Medulla oblongata (tissue), 1 donor: ENCODE measurements at regions not wholly inside any gene's neighbourhood (a gene's known extent, or its start where the extent isn't known, plus 50 kb on each side); places are given as distances from the start of the nearest gene placed in this dataset.
"Not testable (repeated sequence)": the region's sequence is repeated elsewhere in the genome, so short reads cannot be mapped to it uniquely, and the experiment has no call there.

Experiments used
- DNase-seq: peaks from one replicate; pipeline ENCODE4 v3.0.0-alpha.2; 2015; ENCODE audit errors: extremely low spot score

GRCh38 chr5:1987471-1987870 lies 104.7 kb upstream of the IRX4 start:
- no peak for DNase-seq

- DNase-seq, result no peak
Observed at GRCh38 chr5:1985781-1986180, 103.1 kb upstream of the IRX4 start.

GRCh38 chr5:1983919-1984695 lies 101.4 kb upstream of the IRX4 start:
- no peak for DNase-seq

- DNase-seq, result no peak
Observed at GRCh38 chr5:1983401-1983800, 100.7 kb upstream of the IRX4 start.

- DNase-seq, result not testable (repeated sequence)
Observed at GRCh38 chr5:1982561-1982960, 99.8 kb upstream of the IRX4 start.

- DNase-seq, result no peak
Observed at GRCh38 chr5:1975898-1976765, 93.4 kb upstream of the IRX4 start.

- no peak for DNase-seq
Observed at GRCh38 chr5:1975406-1975715, 92.6 kb upstream of the IRX4 start.

- no peak for DNase-seq
Observed at GRCh38 chr5:1974501-1975405, 92.0 kb upstream of the IRX4 start.

- no peak for DNase-seq
Observed at GRCh38 chr5:1974081-1974480, 91.4 kb upstream of the IRX4 start.

GRCh38 chr5:1973391-1974013 lies 90.8 kb upstream of the IRX4 start:
- DNase-seq, result no peak

- no peak for DNase-seq
Observed at GRCh38 chr5:1971944-1972343, 89.2 kb upstream of the IRX4 start.

GRCh38 chr5:1967736-1968135 lies 85.0 kb upstream of the IRX4 start:
- DNase-seq, result no peak

- DNase-seq, result no peak
Observed at GRCh38 chr5:1966461-1966860, 83.7 kb upstream of the IRX4 start.

GRCh38 chr5:1965925-1966324 lies 83.2 kb upstream of the IRX4 start:
- DNase-seq, result no peak

- no peak for DNase-seq
Observed at GRCh38 chr5:1963941-1964451, 81.3 kb upstream of the IRX4 start.

GRCh38 chr5:1963358-1963757 lies 80.6 kb upstream of the IRX4 start:
- no peak for DNase-seq

GRCh38 chr5:1962619-1963355 lies 80.1 kb upstream of the IRX4 start:
- no peak for DNase-seq

GRCh38 chr5:1961952-1962595 lies 79.3 kb upstream of the IRX4 start:
- DNase-seq, result no peak

- DNase-seq, result no peak
Observed at GRCh38 chr5:1961304-1961946, 78.7 kb upstream of the IRX4 start.
